ENCODE measurements at regions not wholly inside any gene's neighbourhood (a gene's known extent, or its start where the extent isn't known, plus 50 kb on each side); places are given as distances from the start of the nearest gene placed in this dataset.

- Histone ChIP-seq H3K27ac (ENCODE audit: low read length) (no peak overlapping the region), H3K79me2 (ENCODE audit: low read length) (no peaks in the 10 kb centered on the region), H3F3A (ENCODE audit: low read length, unreplicated experiment) (no peaks in the 10 kb centered on the region), H4K20me1 (ENCODE audit: low read length) (no peaks in the 10 kb centered on the region), H3K9me3 (ENCODE audit: low read length) (no peaks in the 10 kb centered on the region), H3K4me2 (ENCODE audit: low read length) (no peak overlapping the region), H3K9me2 (replicated peaks; ENCODE audit: low read length) (no peaks in the 10 kb centered on the region), H3K4me1 (ENCODE audit: insufficient read depth, low read length) (no peaks in the 10 kb centered on the region), H3K4me3 (ENCODE audit: low read length) (no peak overlapping the region), H2AFZ (ENCODE audit: low read length) (no peak overlapping the region), H3K9ac (ENCODE audit: low read length) (no peak overlapping the region), H3K36me3 (ENCODE audit: low read depth, low read length) (no peaks in the 10 kb centered on the region), H3K27me3 (ENCODE audit: low read length) (no peaks in the 10 kb centered on the region)
- no peak for TF ChIP-seq EZH2 (IDR thresholded peaks at IDR 0.05; ENCODE audit: low read length, unreplicated experiment)
- no peak for TF ChIP-seq EZH2phosphoT487 (IDR thresholded peaks at IDR 0.05; ENCODE audit: borderline replicate concordance, low read length)
- TF ChIP-seq CTCF (conservative IDR thresholded peaks at IDR 0.05; ENCODE audit: low read depth, low read length): no peak
- BruUV-seq (replicated peaks): no TSS peak
- ChIA-PET CTCF (no interaction called here), POLR2A (ENCODE audit: unreplicated experiment) (no interaction called here)
- DNase-seq (no peak), ATAC-seq (no peak)
- intact Hi-C loops (cut with micrococcal nuclease): no loop called here
Observed at GRCh38 chr6:128616342-128616741, 95.9 kb upstream of the PTPRK start.

DNA sequence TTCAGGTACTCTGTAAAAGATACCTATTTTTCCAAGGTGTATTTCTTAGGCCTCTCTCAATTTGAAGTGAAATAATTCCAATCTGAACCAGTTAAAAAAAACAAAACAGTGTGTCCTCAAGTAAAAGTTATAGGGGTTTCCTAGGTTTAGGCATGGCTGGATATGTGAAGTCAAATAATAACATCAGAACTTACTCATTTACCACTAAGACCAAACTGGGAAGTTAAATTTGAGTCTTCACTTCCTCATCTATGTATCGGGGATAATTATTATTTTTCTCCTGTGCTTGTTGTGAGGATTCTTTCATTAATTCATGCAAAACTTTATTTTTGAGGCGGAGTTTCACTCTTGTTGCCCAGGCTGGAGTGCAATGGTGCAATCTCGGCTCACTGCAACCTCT is 86.2 kb upstream of the PTPRK start:
- H3K36me3 ChIP-seq (ENCODE audit: low read depth, low read length): no peaks in the 10 kb centered on the region
- no peak overlapping the region for H3K4me2 ChIP-seq (ENCODE audit: low read length)
- no peak for DNase-seq
- H4K20me1 ChIP-seq (ENCODE audit: low read length): no peaks in the 10 kb centered on the region
- intact Hi-C loops (cut with micrococcal nuclease): no loop called here
- no peak for TF ChIP-seq EZH2 (IDR thresholded peaks at IDR 0.05; ENCODE audit: low read length, unreplicated experiment)
- TF ChIP-seq EZH2phosphoT487 (IDR thresholded peaks at IDR 0.05; ENCODE audit: borderline replicate concordance, low read length): no peak
- TF ChIP-seq CTCF (conservative IDR thresholded peaks at IDR 0.05; ENCODE audit: low read depth, low read length): no peak
- H3K9me3 ChIP-seq (ENCODE audit: low read length): no peaks in the 10 kb centered on the region
- H3K9me2 ChIP-seq (replicated peaks; ENCODE audit: low read length): no peaks in the 10 kb centered on the region
- no peak for ATAC-seq
- H3K4me1 ChIP-seq (ENCODE audit: insufficient read depth, low read length): no peaks in the 10 kb centered on the region
- CTCF ChIA-PET: no interaction called here
- H3F3A ChIP-seq (ENCODE audit: low read length, unreplicated experiment): no peaks in the 10 kb centered on the region
- H3K4me3 ChIP-seq (ENCODE audit: low read length): no peak overlapping the region
- POLR2A ChIA-PET (ENCODE audit: unreplicated experiment): no interaction called here
- no peaks in the 10 kb centered on the region for H3K79me2 ChIP-seq (ENCODE audit: low read length)
- no peak overlapping the region for H2AFZ ChIP-seq (ENCODE audit: low read length)
- no peak overlapping the region for H3K9ac ChIP-seq (ENCODE audit: low read length)
- H3K27ac ChIP-seq (ENCODE audit: low read length): no peak overlapping the region
- no peaks in the 10 kb centered on the region for H3K27me3 ChIP-seq (ENCODE audit: low read length)
- BruUV-seq (replicated peaks): no TSS peak

DNA sequence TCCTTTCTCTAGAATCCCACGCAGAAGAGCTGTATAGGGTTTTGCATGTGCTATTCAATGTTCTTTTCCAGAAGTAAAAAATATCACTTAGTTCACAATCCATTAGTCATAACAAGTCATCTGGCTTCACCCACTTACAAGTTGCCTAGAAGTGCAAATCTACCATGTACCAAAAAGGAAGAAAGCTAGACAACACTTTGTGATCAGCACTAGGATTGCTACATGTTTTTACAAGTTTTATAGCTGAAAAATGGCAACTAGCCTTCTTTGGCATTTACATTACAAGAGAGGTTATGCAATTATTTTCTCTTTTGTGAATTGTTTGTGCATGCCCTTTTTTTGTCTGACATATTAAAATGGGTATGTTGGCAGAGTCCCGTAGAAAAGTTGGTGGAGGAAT is 85.6 kb upstream of the PTPRK start:
- BruUV-seq (replicated peaks): no TSS peak
- Histone ChIP-seq H3K27ac (ENCODE audit: low read length) (no peak overlapping the region), H3K4me3 (ENCODE audit: low read length) (no peak overlapping the region), H3K27me3 (ENCODE audit: low read length) (no peaks in the 10 kb centered on the region), H3K36me3 (ENCODE audit: low read depth, low read length) (no peaks in the 10 kb centered on the region), H4K20me1 (ENCODE audit: low read length) (no peaks in the 10 kb centered on the region), H3K9me3 (ENCODE audit: low read length) (no peaks in the 10 kb centered on the region), H3F3A (ENCODE audit: low read length, unreplicated experiment) (no peaks in the 10 kb centered on the region), H3K9me2 (replicated peaks; ENCODE audit: low read length) (no peaks in the 10 kb centered on the region), H3K9ac (ENCODE audit: low read length) (no peak overlapping the region), H3K79me2 (ENCODE audit: low read length) (no peaks in the 10 kb centered on the region), H2AFZ (ENCODE audit: low read length) (no peak overlapping the region), H3K4me2 (ENCODE audit: low read length) (no peak overlapping the region), H3K4me1 (ENCODE audit: insufficient read depth, low read length) (peaks cover 6% of the 10 kb centered on the region)
- DNase-seq (no peak), ATAC-seq (no peak)
- TF ChIP-seq EZH2phosphoT487 (IDR thresholded peaks at IDR 0.05; ENCODE audit: borderline replicate concordance, low read length): no peak
- TF ChIP-seq CTCF (conservative IDR thresholded peaks at IDR 0.05; ENCODE audit: low read depth, low read length): no peak
- TF ChIP-seq EZH2 (IDR thresholded peaks at IDR 0.05; ENCODE audit: low read length, unreplicated experiment): no peak
- POLR2A ChIA-PET (ENCODE audit: unreplicated experiment): no interaction called here
- CTCF ChIA-PET: no interaction called here
- intact Hi-C loops (cut with micrococcal nuclease): no loop called here
